ENCODE measurements at regions not wholly inside any gene's neighbourhood (a gene's known extent, or its start where the extent isn't known, plus 50 kb on each side); places are given as distances from the start of the nearest gene placed in this dataset.
"Not testable (repeated sequence)": the region's sequence is repeated elsewhere in the genome, so short reads cannot be mapped to it uniquely, and the experiment has no call there.

- DNase-seq (ENCODE audit: extremely low spot score) = no peak
- H3K27ac ChIP-seq (replicated peaks in 1 of 4) = no peak overlapping the region
- intact Hi-C loops (cut with DNase I) = no loop called here
- H3K36me3 ChIP-seq = no peaks in the 10 kb centered on the region
- H3K9me3 ChIP-seq = no peaks in the 10 kb centered on the region
- H3K4me1 ChIP-seq = no peaks in the 10 kb centered on the region
- no peak overlapping the region for H3K4me3 ChIP-seq
- no peaks in the 10 kb centered on the region for H3K27me3 ChIP-seq
- TF ChIP-seq EP300 (IDR thresholded peaks at IDR 0.05) = no peak
- TF ChIP-seq POLR2A (IDR thresholded peaks at IDR 0.05; ENCODE audit: low read depth) = no peak
- TF ChIP-seq POLR2AphosphoS5 (IDR thresholded peaks at IDR 0.05) = no peak
- no peak for TF ChIP-seq CTCF (IDR thresholded peaks at IDR 0.05)
- 91% methylated on average over 4 of the region's 4 CpGs for WGBS
Measured at GRCh38 chr7:41565655-41566054, 137.2 kb downstream of the INHBA start.

GRCh38 chr7:41559426-41559825, 143.5 kb downstream of the INHBA start:
- Histone ChIP-seq H3K36me3 (no peaks in the 10 kb centered on the region), H3K4me3 (no peak overlapping the region), H3K9me3 (no peaks in the 10 kb centered on the region), H3K4me1 (no peaks in the 10 kb centered on the region), H3K27ac (replicated peaks in 1 of 4) (no peak overlapping the region), H3K27me3 (no peaks in the 10 kb centered on the region)
- WGBS = 80% methylated on average over 3 of the region's 3 CpGs
- intact Hi-C loops (cut with DNase I) = no loop called here
- no peak for DNase-seq (ENCODE audit: extremely low spot score)
- no peak for TF ChIP-seq POLR2A (IDR thresholded peaks at IDR 0.05; ENCODE audit: low read depth)
- TF ChIP-seq EP300 (IDR thresholded peaks at IDR 0.05) = no peak
- TF ChIP-seq POLR2AphosphoS5 (IDR thresholded peaks at IDR 0.05) = no peak
- no peak for TF ChIP-seq CTCF (IDR thresholded peaks at IDR 0.05)

GRCh38 chr7:41554481-41554880, 148.4 kb downstream of the INHBA start:
- Histone ChIP-seq H3K36me3 (no peaks in the 10 kb centered on the region), H3K4me1 (no peaks in the 10 kb centered on the region), H3K9me3 (no peaks in the 10 kb centered on the region), H3K4me3 (no peak overlapping the region), H3K27me3 (no peaks in the 10 kb centered on the region), H3K27ac (replicated peaks in 1 of 4) (no peak overlapping the region)
- DNase-seq (ENCODE audit: extremely low spot score) = no peak
- no peak for TF ChIP-seq EP300 (IDR thresholded peaks at IDR 0.05)
- intact Hi-C loops (cut with DNase I) = no loop called here

DNA sequence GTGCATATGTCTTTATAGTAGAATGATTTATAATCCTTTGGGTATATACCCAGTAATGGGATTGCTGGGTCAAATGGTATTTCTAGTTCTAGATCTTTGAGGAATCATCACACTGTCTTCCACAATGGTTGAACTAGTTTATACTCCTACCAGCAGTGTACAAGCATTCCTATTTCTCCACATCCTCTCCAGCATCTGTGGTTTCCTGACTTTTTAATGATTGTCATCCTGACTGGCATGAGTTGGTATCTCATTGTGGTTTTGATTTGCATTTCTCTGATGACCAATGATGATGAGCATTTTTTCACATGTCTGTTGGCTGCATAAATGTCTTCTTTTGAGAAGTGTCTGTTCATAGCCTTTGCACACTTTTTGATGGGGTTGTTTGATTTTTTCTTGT, 152.8 kb downstream of the INHBA start:
- DNase-seq (ENCODE audit: extremely low spot score); H3K4me3 ChIP-seq; H3K9me3 ChIP-seq; intact Hi-C loops (cut with DNase I); H3K27me3 ChIP-seq; H3K4me1 ChIP-seq; H3K27ac ChIP-seq (replicated peaks in 1 of 4); H3K36me3 ChIP-seq: not testable (repeated sequence)

GRCh38 chr7:41544241-41544640, 158.6 kb downstream of the INHBA start:
- no peak for DNase-seq (ENCODE audit: extremely low spot score)
- TF ChIP-seq EP300 (IDR thresholded peaks at IDR 0.05) = no peak
- H3K9me3 ChIP-seq = no peaks in the 10 kb centered on the region
- H3K4me3 ChIP-seq = no peak overlapping the region
- no peaks in the 10 kb centered on the region for H3K27me3 ChIP-seq
- H3K27ac ChIP-seq (replicated peaks in 1 of 4) = no peak overlapping the region
- WGBS = 91% methylated on average over 5 of the region's 5 CpGs
- H3K36me3 ChIP-seq = no peaks in the 10 kb centered on the region
- H3K4me1 ChIP-seq = peaks cover 0 to 5% (median 2%) of the 10 kb centered on the region in 4 donors
- intact Hi-C loops (cut with DNase I) = no loop called here

DNA sequence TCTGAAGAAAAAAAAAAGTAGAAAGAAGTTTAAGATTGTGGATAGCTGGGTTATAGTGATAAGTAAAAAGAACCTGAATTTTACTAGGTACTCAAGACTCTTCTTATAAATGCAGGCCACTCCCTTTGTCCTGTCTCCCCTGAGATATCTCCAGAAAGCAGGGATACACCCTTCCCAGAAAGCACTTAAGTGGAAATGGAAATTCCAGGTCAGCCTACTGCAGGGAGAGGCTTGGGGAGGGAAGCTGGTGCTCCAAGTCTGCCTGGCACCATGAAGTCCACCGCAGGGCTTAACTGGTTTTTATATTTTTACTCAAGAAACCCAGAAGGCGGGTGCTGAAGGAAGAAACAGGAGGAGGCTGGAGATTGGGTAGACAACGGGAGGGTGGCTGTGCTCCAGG, 162.3 kb downstream of the INHBA start:
- intact Hi-C loops (cut with DNase I) = no loop called here
- Histone ChIP-seq H3K4me1 (peaks cover 0 to 18% (median 11%) of the 10 kb centered on the region in 4 donors), H3K27me3 (no peaks in the 10 kb centered on the region), H3K27ac (replicated peaks in 1 of 4) (no peak overlapping the region), H3K9me3 (no peaks in the 10 kb centered on the region), H3K36me3 (no peaks in the 10 kb centered on the region), H3K4me3 (no peak overlapping the region)
- 91% methylated on average over 3 of the region's 3 CpGs for WGBS
- DNase-seq (ENCODE audit: extremely low spot score) = no peak
- TF ChIP-seq POLR2AphosphoS5 (IDR thresholded peaks at IDR 0.05) = no peak
- no peak for TF ChIP-seq EP300 (IDR thresholded peaks at IDR 0.05)
- no peak for TF ChIP-seq CTCF (IDR thresholded peaks at IDR 0.05)
- no peak for TF ChIP-seq POLR2A (IDR thresholded peaks at IDR 0.05; ENCODE audit: low read depth)
